ENCODE measurements at regions not wholly inside any gene's neighbourhood (a gene's known extent, or its start where the extent isn't known, plus 50 kb on each side); places are given as distances from the start of the nearest gene placed in this dataset.

DNA sequence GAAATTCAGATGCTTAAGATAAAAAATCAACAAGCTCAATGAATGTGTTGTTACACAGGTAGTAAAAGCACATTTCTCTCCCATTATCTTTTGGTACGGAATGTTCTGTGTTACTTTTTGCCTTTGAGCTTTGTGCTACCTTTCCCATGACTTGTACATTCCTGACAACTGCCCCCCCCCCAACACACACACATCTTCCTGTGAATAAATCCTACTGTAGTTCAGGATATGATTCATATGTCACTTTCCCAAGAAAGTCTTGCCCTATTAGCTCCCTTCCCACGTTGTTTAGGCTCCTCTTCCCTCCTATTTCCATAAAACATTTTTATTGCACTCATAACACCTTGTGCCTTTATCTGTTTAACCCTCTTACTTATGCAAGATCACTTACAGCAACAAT, 442.6 kb upstream of the LRATD1 start:
- no peak overlapping the region for H3K27ac ChIP-seq
- TF ChIP-seq, protein P1, sequence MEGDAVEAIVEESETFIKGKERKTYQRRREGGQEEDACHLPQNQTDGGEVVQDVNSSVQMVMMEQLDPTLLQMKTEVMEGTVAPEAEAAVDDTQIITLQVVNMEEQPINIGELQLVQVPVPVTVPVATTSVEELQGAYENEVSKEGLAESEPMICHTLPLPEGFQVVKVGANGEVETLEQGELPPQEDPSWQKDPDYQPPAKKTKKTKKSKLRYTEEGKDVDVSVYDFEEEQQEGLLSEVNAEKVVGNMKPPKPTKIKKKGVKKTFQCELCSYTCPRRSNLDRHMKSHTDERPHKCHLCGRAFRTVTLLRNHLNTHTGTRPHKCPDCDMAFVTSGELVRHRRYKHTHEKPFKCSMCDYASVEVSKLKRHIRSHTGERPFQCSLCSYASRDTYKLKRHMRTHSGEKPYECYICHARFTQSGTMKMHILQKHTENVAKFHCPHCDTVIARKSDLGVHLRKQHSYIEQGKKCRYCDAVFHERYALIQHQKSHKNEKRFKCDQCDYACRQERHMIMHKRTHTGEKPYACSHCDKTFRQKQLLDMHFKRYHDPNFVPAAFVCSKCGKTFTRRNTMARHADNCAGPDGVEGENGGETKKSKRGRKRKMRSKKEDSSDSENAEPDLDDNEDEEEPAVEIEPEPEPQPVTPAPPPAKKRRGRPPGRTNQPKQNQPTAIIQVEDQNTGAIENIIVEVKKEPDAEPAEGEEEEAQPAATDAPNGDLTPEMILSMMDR (conservative IDR thresholded peaks at IDR 0.05) = no peak
- TF ChIP-seq ZFX (IDR thresholded peaks at IDR 0.05) = no peak

DNA sequence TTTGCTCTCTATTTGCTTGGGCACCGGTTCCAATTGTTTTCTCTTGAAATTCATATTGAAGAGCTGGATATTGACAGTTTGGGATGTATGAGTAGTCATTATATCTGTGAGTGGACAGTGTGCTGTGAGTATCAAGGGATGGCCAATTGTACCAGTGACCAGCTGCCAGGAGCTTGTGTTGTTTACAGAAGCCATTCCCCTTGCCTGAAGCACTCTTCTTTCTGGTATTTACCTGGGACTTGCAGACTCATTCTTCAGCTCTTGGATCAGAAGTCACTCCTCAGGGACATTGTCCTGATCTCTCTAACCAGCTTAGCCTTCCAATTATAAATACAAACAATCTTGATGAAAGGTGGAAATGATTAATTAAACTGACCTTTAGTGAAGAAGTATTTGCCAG, 438.3 kb upstream of the LRATD1 start:
- no peak overlapping the region for H3K27ac ChIP-seq
- TF ChIP-seq, protein P1 (conservative IDR thresholded peaks at IDR 0.05) = no peak

DNA sequence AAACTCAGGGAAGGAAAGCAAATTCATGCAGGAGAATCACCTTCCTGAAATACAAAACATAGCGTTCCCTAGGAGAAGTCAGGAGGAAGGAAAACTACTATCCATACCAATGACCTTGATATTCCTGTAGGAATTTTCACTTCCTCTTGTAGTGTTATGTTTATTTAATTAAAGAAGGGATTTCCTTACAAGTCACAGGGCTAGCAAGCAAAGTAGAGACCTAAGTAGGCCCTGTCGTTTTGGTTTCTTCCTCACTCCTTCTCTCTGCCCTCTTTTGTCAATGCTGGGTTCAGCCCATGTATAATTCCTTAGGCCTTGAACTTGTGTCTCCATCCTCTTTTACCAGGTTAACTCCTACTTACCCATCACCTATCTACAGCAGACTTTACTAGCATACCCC, 435.2 kb upstream of the LRATD1 start:
- no peak for TF ChIP-seq ZFX (IDR thresholded peaks at IDR 0.05)
- TF ChIP-seq, protein P1 (conservative IDR thresholded peaks at IDR 0.05) = no peak
- H3K27ac ChIP-seq = no peak overlapping the region

DNA sequence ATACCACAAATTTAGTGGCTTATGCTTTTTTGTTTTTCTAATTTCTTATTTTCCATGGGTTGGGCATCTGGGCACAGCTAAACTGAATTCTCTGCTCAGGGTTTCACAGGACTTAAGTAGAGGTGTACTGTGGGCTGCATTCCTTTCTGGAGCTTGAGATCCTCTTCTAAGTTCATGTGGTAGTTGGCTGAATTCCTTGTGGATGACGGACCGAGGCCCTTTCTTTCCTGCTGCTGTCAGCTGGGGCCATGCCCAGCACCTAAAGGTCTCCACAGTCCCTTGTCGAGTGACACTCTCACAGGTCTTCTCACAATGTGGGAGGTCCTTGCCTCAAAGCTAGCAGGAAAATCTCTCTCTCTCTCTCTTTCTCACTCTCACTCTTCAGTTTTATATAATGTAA, 433.5 kb upstream of the LRATD1 start:
- H3K27ac ChIP-seq = no peak overlapping the region
- TF ChIP-seq, protein P1 (conservative IDR thresholded peaks at IDR 0.05) = no peak
- TF ChIP-seq ZFX (IDR thresholded peaks at IDR 0.05) = no peak

DNA sequence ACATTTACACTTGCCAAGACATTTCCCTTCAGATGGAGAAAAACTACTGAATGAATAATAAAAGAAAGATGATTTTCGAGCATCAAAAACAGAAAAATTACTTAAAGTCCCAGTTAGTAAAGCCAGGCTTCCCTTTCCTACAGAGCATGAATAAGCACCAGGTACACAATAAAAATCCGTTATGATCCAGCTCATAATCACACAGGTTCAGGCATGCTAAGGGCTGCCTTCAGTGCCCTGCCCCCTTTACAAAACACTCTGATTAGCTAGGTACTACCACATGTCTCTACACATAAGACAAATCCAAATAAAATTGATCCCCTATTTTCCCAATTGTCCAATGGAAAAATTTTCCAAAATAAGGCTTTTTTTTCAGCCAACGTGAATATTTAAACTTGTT, 413.2 kb upstream of the LRATD1 start:
- TF ChIP-seq, protein P1 (conservative IDR thresholded peaks at IDR 0.05) = no peak
- TF ChIP-seq ZFX (IDR thresholded peaks at IDR 0.05) = no peak

DNA sequence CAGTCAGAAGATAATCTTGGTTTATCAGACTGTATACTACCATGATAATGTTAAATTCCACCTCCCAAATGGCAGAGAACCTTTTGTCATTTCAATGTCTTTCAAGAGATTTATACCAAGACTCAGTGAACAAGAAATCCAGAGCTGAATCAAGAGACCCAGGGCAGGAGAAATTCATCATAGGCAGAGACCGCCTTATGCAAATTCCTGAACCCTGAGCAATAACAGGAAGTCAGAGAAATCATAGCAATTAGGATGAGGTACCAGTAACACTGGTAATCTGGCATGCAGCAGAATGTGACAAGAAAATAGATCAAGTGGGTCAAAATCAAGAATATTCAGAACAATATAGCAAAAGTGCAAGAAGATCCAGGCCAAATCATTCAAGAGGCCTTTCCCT, 412.4 kb upstream of the LRATD1 start:
- H3K27ac ChIP-seq = no peak overlapping the region
- TF ChIP-seq, protein P1 (conservative IDR thresholded peaks at IDR 0.05) = no peak
- no peak for TF ChIP-seq ZFX (IDR thresholded peaks at IDR 0.05)

More for the DNA sequence above, 413.2 kb upstream of the LRATD1 start:
- no peak overlapping the region for H3K27ac ChIP-seq

DNA sequence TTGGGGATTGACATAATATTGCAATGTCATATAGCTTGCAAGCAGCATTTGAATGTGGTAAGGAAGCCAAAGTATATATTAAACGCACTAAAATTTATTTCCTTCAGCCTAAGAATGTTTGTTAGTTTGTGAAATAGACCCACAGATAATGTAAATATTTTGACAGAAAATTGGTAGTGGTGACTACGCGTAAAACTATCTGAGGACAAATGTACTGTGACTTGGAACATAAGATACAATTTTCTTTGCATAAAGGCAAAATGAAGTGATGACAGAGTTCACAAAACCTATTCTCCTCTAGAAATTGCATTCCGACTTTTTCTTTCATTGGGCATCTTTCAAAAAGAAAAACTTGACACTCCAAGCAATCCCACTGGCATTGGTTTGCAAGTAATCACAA, 411.1 kb upstream of the LRATD1 start:
- TF ChIP-seq, protein P1 (conservative IDR thresholded peaks at IDR 0.05) = no peak
- TF ChIP-seq ZFX (IDR thresholded peaks at IDR 0.05) = no peak
- H3K27ac ChIP-seq = no peak overlapping the region

All from C4-2B (cell line).